DND-41 (cell line): ENCODE measurements at regions not wholly inside any gene's neighbourhood (a gene's known extent, or its start where the extent isn't known, plus 50 kb on each side); places are given as distances from the start of the nearest gene placed in this dataset.

Source experiments
- ATAC-seq: fragments of 200-7000 bp; cut with Tn5 transposase; 3 replicates; pipeline ENCODE4 v1.9.1; 2021; ENCODE audit warnings: low read depth; ENCODE audit not compliant: insufficient read depth
- DNase-seq: peaks from one replicate; pipeline ENCODE4 v3.0.0-alpha.2; 2020
- H2AFZ ChIP-seq: 2 replicates; pipeline ENCODE4 v1.6.0; 2012; ENCODE audit warnings: low read depth, low read length
- H3K27ac ChIP-seq: 2 replicates; pipeline ENCODE4 v1.5.1; 2012; ENCODE audit warnings: low read length, inconsistent platforms
- H3K27me3 ChIP-seq: fragments of 200-600 bp; sonication (generic); 2 replicates; pipeline ENCODE4 v1.6.0; 2012; ENCODE audit warnings: low read length, mild to moderate bottlenecking, inconsistent platforms; ENCODE audit not compliant: insufficient read depth, poor library complexity
- H3K36me3 ChIP-seq: 2 replicates; pipeline ENCODE4 v1.5.1; 2012; ENCODE audit warnings: low read length, inconsistent platforms; ENCODE audit not compliant: insufficient read depth
- H3K4me1 ChIP-seq: 2 replicates; pipeline ENCODE4 v1.5.1; 2012; ENCODE audit warnings: mild to moderate bottlenecking, low read length; ENCODE audit not compliant: insufficient read depth
- H3K4me2 ChIP-seq: 2 replicates; pipeline ENCODE4 v1.6.0; 2012; ENCODE audit warnings: mild to moderate bottlenecking, moderate library complexity, low read length, inconsistent platforms; ENCODE audit not compliant: insufficient read depth
- H3K4me3 ChIP-seq, 2 experiments: fragments of 200-600 bp in 1 of 2; shearing (Covaris generic) in 1 of 2; 2 replicates each; pipeline ENCODE4 v1.5.1; 2012 to 2016; ENCODE audit warnings: inconsistent platforms in 2 of 2, low read length in 2 of 2, mild to moderate bottlenecking in 2 of 2, low read depth in 1 of 2, moderate library complexity in 1 of 2
- H3K79me2 ChIP-seq: 2 replicates; pipeline ENCODE4 v1.6.0; 2012; ENCODE audit warnings: low read length, inconsistent platforms; ENCODE audit not compliant: insufficient read depth
- H3K9ac ChIP-seq: 2 replicates; pipeline ENCODE4 v1.6.0; 2012; ENCODE audit warnings: low read depth, mild to moderate bottlenecking, inconsistent platforms, low read length, moderate library complexity
- H3K9me3 ChIP-seq: 2 replicates; pipeline ENCODE4 v1.5.1; 2012; ENCODE audit warnings: low read length, moderate library complexity, mild to moderate bottlenecking, inconsistent platforms; ENCODE audit not compliant: insufficient read depth, severe bottlenecking
- H4K20me1 ChIP-seq: 2 replicates; pipeline ENCODE4 v1.6.0; 2012; ENCODE audit warnings: low read length; ENCODE audit not compliant: insufficient read depth
- EZH2 ChIP-seq: IDR thresholded peaks from 3 replicates; pipeline ENCODE4 v1.6.1; 2012; ENCODE audit warnings: borderline replicate concordance, low read depth, mild to moderate bottlenecking, moderate library complexity, low read length, inconsistent platforms; ENCODE audit not compliant: severe bottlenecking
- TF ChIP-seq, protein P1 (sequence below): IDR thresholded peaks from 2 replicates; pipeline ENCODE4 v1.5.1; 2012; ENCODE audit warnings: borderline replicate concordance, low read length, moderate library complexity, mild to moderate bottlenecking; ENCODE audit not compliant: poor library complexity, severe bottlenecking; ENCODE audit errors: extremely low read depth

- Histone ChIP-seq H3K36me3 (no peaks in the 10 kb centered on the region), H2AFZ (no peak overlapping the region), H3K9ac (no peak overlapping the region), H3K27ac (no peak overlapping the region), H3K9me3 (no peaks in the 10 kb centered on the region), H3K79me2 (no peaks in the 10 kb centered on the region), H3K4me1 (peaks cover 5% of the 10 kb centered on the region), H3K27me3 (peaks cover 6% of the 10 kb centered on the region), H4K20me1 (no peaks in the 10 kb centered on the region), H3K4me3 (no peak overlapping the region), H3K4me2 (no peak overlapping the region)
- ATAC-seq, result no peak
- no peak for DNase-seq
- TF ChIP-seq, protein P1, sequence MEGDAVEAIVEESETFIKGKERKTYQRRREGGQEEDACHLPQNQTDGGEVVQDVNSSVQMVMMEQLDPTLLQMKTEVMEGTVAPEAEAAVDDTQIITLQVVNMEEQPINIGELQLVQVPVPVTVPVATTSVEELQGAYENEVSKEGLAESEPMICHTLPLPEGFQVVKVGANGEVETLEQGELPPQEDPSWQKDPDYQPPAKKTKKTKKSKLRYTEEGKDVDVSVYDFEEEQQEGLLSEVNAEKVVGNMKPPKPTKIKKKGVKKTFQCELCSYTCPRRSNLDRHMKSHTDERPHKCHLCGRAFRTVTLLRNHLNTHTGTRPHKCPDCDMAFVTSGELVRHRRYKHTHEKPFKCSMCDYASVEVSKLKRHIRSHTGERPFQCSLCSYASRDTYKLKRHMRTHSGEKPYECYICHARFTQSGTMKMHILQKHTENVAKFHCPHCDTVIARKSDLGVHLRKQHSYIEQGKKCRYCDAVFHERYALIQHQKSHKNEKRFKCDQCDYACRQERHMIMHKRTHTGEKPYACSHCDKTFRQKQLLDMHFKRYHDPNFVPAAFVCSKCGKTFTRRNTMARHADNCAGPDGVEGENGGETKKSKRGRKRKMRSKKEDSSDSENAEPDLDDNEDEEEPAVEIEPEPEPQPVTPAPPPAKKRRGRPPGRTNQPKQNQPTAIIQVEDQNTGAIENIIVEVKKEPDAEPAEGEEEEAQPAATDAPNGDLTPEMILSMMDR, result no peak
- no peak for TF ChIP-seq EZH2
These were observed 53.7 kb upstream of the DUSP5 start for GRCh38 chr10:110444004-110444337.

DNA sequence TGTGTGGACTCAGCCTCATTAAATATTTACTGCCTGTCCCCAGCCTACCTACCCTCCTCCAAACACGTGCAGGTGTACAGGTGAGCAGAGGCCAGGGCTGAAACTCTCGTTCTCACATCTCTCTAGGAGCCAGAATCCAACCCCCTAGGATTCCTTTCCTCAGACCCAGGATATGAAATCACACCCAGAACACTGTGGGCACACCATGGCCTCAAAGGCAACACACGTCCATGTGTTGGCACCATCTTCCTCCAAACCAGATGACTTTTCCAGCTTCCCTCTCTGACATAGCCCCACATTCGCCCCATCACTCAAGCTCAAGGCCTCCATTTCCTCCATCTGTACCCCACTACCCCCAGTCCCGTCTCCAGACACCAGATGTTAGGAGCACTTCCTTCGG lies 51.8 kb upstream of the DUSP5 start:
- Histone ChIP-seq H3K27me3 (peaks cover 8% of the 10 kb centered on the region), H3K4me3 (no peak overlapping the region), H3K79me2 (no peaks in the 10 kb centered on the region), H2AFZ (no peak overlapping the region), H4K20me1 (no peaks in the 10 kb centered on the region), H3K27ac (no peak overlapping the region), H3K36me3 (no peaks in the 10 kb centered on the region), H3K9me3 (no peaks in the 10 kb centered on the region), H3K4me2 (no peak overlapping the region), H3K9ac (no peak overlapping the region), H3K4me1 (peaks cover 5% of the 10 kb centered on the region)
- ATAC-seq (no peak), DNase-seq (no peak)
- TF ChIP-seq, protein P1, result no peak
- no peak for TF ChIP-seq EZH2

DNA sequence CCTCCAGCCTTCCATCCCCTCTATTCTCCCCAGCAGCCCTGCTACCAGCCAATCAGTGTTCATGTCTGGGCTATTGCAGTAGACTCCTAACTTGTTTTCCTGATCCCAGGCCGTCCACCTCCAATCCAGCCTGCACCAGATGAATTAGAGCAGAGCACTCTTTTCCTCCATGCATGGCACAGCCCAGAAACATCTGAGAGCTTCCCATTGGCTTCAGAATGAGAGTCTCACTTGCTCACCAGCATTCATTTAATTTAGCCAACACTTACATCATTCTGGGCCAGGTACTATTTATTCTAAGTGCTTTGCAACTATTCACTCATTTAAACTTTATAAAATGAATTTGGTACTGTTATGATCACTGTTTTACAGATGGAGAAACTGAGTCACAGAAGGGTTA lies 51.4 kb upstream of the DUSP5 start:
- DNase-seq (no peak), ATAC-seq (no peak)
- H3K79me2 ChIP-seq, result no peaks in the 10 kb centered on the region
- H3K27me3 ChIP-seq, result peaks cover 8% of the 10 kb centered on the region
- H3K4me1 ChIP-seq, result peaks cover 5% of the 10 kb centered on the region
- no peak overlapping the region for H3K4me2 ChIP-seq
- H3K4me3 ChIP-seq, result no peak overlapping the region
- TF ChIP-seq, protein P1, result no peak
- no peak for TF ChIP-seq EZH2
- H3K27ac ChIP-seq, result no peak overlapping the region
- no peaks in the 10 kb centered on the region for H3K36me3 ChIP-seq
- no peak overlapping the region for H3K9ac ChIP-seq
- no peaks in the 10 kb centered on the region for H4K20me1 ChIP-seq
- H3K9me3 ChIP-seq, result no peaks in the 10 kb centered on the region
- no peak overlapping the region for H2AFZ ChIP-seq
